Activated T-helper 17 cell treated with anti-CD3 and anti-CD28 coated beads, Interleukin-2, amount 50 U/mL, for 72 hours (primary cell): ENCODE measurements at regions not wholly inside any gene's neighbourhood (a gene's known extent, or its start where the extent isn't known, plus 50 kb on each side); places are given as distances from the start of the nearest gene placed in this dataset.

Source experiments
- ATAC-seq: fragments of 150-1000 bp; cut with Tn5 transposase; replicated peaks from 2 replicates; pipeline ENCODE4 v1.10.0; 2021; ENCODE audit warnings: mild to moderate bottlenecking, moderate library complexity
- H3K27ac Mint-ChIP-seq: one replicate; pipeline ENCODE4 v1.8.0; 2022; ENCODE audit warnings: mixed read lengths
- H3K27me3 Mint-ChIP-seq: one replicate; pipeline ENCODE4 v1.8.0; 2022; ENCODE audit warnings: mixed read lengths
- H3K36me3 Mint-ChIP-seq: one replicate; pipeline ENCODE4 v1.8.0; 2022; ENCODE audit warnings: low read depth, mild to moderate bottlenecking, mixed read lengths
- H3K4me1 Mint-ChIP-seq: one replicate; pipeline ENCODE4 v1.8.0; 2022; ENCODE audit warnings: mixed read lengths
- H3K4me3 Mint-ChIP-seq: one replicate; pipeline ENCODE4 v1.8.0; 2022; ENCODE audit warnings: mild to moderate bottlenecking, mixed read lengths
- H3K9me3 Mint-ChIP-seq: one replicate; pipeline ENCODE4 v1.8.0; 2022; ENCODE audit warnings: mixed read lengths

DNA sequence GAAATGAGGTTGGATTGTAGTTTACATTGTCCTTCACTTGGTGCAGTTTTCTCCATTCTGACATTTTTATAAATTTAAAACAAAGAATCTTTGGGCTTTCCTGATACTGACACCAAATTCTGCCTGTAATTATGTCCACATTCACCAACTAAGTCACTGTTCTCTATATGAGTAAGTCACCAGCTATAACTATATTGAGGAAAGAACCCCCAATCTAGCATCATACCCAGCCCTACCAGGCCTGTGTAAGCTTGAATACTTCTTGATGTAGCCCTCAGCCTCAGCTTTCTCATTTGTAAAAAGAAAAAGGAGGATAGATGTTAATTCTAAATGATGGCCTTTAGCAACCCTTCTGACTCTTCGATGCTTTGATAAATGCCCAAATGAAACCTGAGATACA, 112.7 kb upstream of the FST start:
- H3K27me3 Mint-ChIP-seq = peaks cover 4% of the 10 kb centered on the region
- no peak overlapping the region for H3K27ac Mint-ChIP-seq
- H3K4me1 Mint-ChIP-seq = no peaks in the 10 kb centered on the region
- H3K36me3 Mint-ChIP-seq = no peaks in the 10 kb centered on the region
- no peak overlapping the region for H3K4me3 Mint-ChIP-seq
- H3K9me3 Mint-ChIP-seq = no peaks in the 10 kb centered on the region
- ATAC-seq = peak; percentile 35

DNA sequence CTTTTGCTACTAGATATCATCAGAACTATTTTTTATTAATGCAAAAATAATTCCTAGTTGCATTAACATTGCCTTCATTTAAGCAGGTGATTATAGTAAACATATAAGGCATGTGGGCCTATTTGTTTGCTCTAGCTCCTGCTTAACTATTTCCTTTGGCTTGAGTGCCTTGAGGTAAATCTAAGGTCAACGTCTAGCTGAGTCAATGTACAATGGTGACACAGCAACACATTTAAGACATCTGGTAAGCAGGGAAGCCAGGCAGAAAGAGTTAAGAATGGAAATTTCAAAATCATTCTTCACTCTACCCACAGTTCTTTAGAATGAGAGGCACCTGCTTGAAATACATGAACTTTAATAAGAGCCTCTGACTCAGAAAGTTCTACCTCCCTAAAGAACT, 111.9 kb upstream of the FST start:
- Mint-ChIP-seq H3K36me3 (no peaks in the 10 kb centered on the region), H3K27me3 (peaks cover 4% of the 10 kb centered on the region), H3K4me1 (no peaks in the 10 kb centered on the region), H3K9me3 (no peaks in the 10 kb centered on the region), H3K27ac (no peak overlapping the region), H3K4me3 (no peak overlapping the region)
- ATAC-seq = no peak

- H3K4me3 Mint-ChIP-seq = no peak overlapping the region
- H3K27me3 Mint-ChIP-seq = peaks cover 4% of the 10 kb centered on the region
- no peaks in the 10 kb centered on the region for H3K4me1 Mint-ChIP-seq
- no peaks in the 10 kb centered on the region for H3K36me3 Mint-ChIP-seq
- ATAC-seq = no peak
- no peaks in the 10 kb centered on the region for H3K9me3 Mint-ChIP-seq
- H3K27ac Mint-ChIP-seq = no peak overlapping the region
These were observed 111.3 kb upstream of the FST start for GRCh38 chr5:53368966-53369605.

DNA sequence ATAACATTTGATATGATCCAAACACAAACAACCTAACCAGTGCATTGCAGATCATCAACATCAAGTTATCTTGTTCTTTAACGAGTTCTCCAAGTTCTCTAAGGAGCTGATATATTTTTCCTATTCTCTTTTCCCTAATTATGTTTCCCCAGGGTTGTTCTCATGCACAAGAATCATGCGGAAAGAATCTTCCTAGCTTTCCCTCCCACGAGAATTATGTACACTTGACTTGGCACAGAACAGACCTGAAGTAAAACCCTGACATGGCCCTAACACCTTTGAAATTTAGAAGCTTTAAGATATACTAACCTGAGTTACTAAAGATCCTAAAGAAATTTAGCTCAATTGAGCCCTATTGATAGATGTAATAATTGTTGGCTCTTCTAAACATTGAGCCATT, 110.7 kb upstream of the FST start:
- no peak overlapping the region for H3K4me3 Mint-ChIP-seq
- no peak overlapping the region for H3K27ac Mint-ChIP-seq
- H3K27me3 Mint-ChIP-seq = peaks cover 4% of the 10 kb centered on the region
- H3K9me3 Mint-ChIP-seq = no peaks in the 10 kb centered on the region
- no peaks in the 10 kb centered on the region for H3K36me3 Mint-ChIP-seq
- no peaks in the 10 kb centered on the region for H3K4me1 Mint-ChIP-seq
- no peak for ATAC-seq

- H3K27me3 Mint-ChIP-seq = peaks cover 4% of the 10 kb centered on the region
- no peaks in the 10 kb centered on the region for H3K36me3 Mint-ChIP-seq
- H3K27ac Mint-ChIP-seq = no peak overlapping the region
- H3K9me3 Mint-ChIP-seq = no peaks in the 10 kb centered on the region
- ATAC-seq = peak; percentile 60
- no peak overlapping the region for H3K4me3 Mint-ChIP-seq
- no peaks in the 10 kb centered on the region for H3K4me1 Mint-ChIP-seq
These were observed 106.8 kb upstream of the FST start for GRCh38 chr5:53373451-53374158.

GRCh38 chr5:53376853-53377252, 103.6 kb upstream of the FST start:
- no peaks in the 10 kb centered on the region for H3K9me3 Mint-ChIP-seq
- H3K27me3 Mint-ChIP-seq = no peaks in the 10 kb centered on the region
- no peak overlapping the region for H3K27ac Mint-ChIP-seq
- no peak for ATAC-seq
- H3K4me3 Mint-ChIP-seq = no peak overlapping the region
- H3K4me1 Mint-ChIP-seq = no peaks in the 10 kb centered on the region
- H3K36me3 Mint-ChIP-seq = no peaks in the 10 kb centered on the region

DNA sequence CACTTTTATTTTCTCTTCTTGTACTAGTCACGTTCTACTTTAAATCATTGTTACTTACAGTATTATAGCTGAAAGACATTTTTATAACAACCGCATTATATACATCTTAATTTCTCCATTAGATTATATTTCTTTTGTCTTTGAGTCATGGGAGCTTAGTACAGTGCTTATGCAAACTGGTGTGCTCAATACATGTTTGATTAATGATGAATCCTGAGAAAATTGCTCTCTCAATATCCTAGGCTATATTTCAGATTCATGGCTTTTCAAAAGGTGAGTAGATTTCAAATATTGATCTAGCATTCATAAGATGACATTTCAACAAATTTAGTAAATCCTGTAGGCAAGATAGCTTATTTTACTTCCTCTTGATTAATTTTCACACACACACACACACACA, 102.2 kb upstream of the FST start:
- no peaks in the 10 kb centered on the region for H3K9me3 Mint-ChIP-seq
- no peaks in the 10 kb centered on the region for H3K4me1 Mint-ChIP-seq
- H3K27ac Mint-ChIP-seq = no peak overlapping the region
- H3K36me3 Mint-ChIP-seq = no peaks in the 10 kb centered on the region
- no peak overlapping the region for H3K4me3 Mint-ChIP-seq
- H3K27me3 Mint-ChIP-seq = no peaks in the 10 kb centered on the region
- no peak for ATAC-seq

- ATAC-seq = peak; percentile 69
- Mint-ChIP-seq H3K27me3 (no peaks in the 10 kb centered on the region), H3K36me3 (no peaks in the 10 kb centered on the region), H3K4me3 (no peak overlapping the region), H3K27ac (no peak overlapping the region), H3K4me1 (no peaks in the 10 kb centered on the region), H3K9me3 (no peaks in the 10 kb centered on the region)
These were observed 101.7 kb upstream of the FST start for GRCh38 chr5:53378590-53379247.

DNA sequence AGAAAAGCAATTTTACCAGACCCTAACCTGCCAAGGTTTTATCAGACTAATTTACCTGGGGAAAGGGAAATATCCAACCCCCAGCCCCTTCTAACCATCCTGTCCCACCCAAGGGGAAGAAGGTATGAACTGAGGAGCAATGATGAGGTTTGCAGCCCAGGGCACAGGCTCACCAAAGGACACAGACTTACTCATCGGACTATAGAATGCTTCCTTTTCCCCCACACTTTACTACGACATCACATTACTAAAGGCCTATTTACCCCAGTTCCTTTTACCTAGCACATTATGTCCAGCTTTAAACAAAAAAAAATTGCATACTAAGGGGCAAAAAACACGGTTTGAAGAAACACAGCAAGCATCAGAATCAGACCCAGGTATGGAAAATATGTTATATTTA, 94.1 kb upstream of the FST start:
- Mint-ChIP-seq H3K27ac (no peak overlapping the region), H3K36me3 (no peaks in the 10 kb centered on the region), H3K27me3 (no peaks in the 10 kb centered on the region), H3K4me1 (no peaks in the 10 kb centered on the region), H3K4me3 (no peak overlapping the region), H3K9me3 (no peaks in the 10 kb centered on the region)
- no peak for ATAC-seq

GRCh38 chr5:53389093-53389492, 91.3 kb upstream of the FST start:
- no peaks in the 10 kb centered on the region for H3K9me3 Mint-ChIP-seq
- no peak for ATAC-seq
- no peaks in the 10 kb centered on the region for H3K27me3 Mint-ChIP-seq
- H3K4me1 Mint-ChIP-seq = no peaks in the 10 kb centered on the region
- H3K4me3 Mint-ChIP-seq = no peak overlapping the region
- no peaks in the 10 kb centered on the region for H3K36me3 Mint-ChIP-seq
- H3K27ac Mint-ChIP-seq = no peak overlapping the region

- H3K9me3 Mint-ChIP-seq = no peaks in the 10 kb centered on the region
- no peaks in the 10 kb centered on the region for H3K4me1 Mint-ChIP-seq
- H3K4me3 Mint-ChIP-seq = no peak overlapping the region
- H3K27ac Mint-ChIP-seq = no peak overlapping the region
- ATAC-seq = no peak
- no peaks in the 10 kb centered on the region for H3K36me3 Mint-ChIP-seq
- H3K27me3 Mint-ChIP-seq = no peaks in the 10 kb centered on the region
These were observed 88.4 kb upstream of the FST start for GRCh38 chr5:53392073-53392472.

- no peak overlapping the region for H3K27ac Mint-ChIP-seq
- no peaks in the 10 kb centered on the region for H3K4me1 Mint-ChIP-seq
- H3K36me3 Mint-ChIP-seq = no peaks in the 10 kb centered on the region
- H3K4me3 Mint-ChIP-seq = no peak overlapping the region
- no peaks in the 10 kb centered on the region for H3K9me3 Mint-ChIP-seq
- no peaks in the 10 kb centered on the region for H3K27me3 Mint-ChIP-seq
- ATAC-seq = no peak
These were observed 85.6 kb upstream of the FST start for GRCh38 chr5:53394808-53395207.

GRCh38 chr5:53397141-53397757, 83.2 kb upstream of the FST start:
- no peaks in the 10 kb centered on the region for H3K4me1 Mint-ChIP-seq
- peaks cover 13% of the 10 kb centered on the region for H3K27me3 Mint-ChIP-seq
- no peaks in the 10 kb centered on the region for H3K36me3 Mint-ChIP-seq
- no peaks in the 10 kb centered on the region for H3K9me3 Mint-ChIP-seq
- no peak for ATAC-seq
- H3K27ac Mint-ChIP-seq = no peak overlapping the region
- no peak overlapping the region for H3K4me3 Mint-ChIP-seq

DNA sequence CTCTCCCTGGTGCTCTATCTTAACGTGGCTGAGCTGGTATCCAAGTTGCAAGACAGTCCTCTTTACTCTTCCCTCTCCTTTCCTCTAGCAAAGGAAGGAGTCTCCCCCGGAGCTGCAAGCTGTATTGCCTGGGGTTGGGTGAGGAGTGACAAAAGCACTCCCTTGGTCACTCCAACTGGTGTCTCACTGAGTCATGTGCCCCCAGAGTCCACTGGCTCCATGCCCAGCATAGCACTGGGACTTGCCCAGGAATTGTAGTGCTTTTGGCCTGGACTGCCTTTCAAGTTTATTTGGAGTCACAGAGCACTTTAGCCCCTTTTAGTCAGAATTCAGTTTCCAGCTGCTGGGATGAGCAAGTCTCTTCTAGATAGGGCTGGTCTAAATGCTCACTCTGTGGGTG, 82.6 kb upstream of the FST start:
- Mint-ChIP-seq H3K27me3 (peaks cover 13% of the 10 kb centered on the region), H3K4me1 (no peaks in the 10 kb centered on the region), H3K9me3 (no peaks in the 10 kb centered on the region), H3K4me3 (no peak overlapping the region), H3K27ac (no peak overlapping the region), H3K36me3 (no peaks in the 10 kb centered on the region)
- ATAC-seq = no peak
